ENCODE measurements at regions not wholly inside any gene's neighbourhood (a gene's known extent, or its start where the extent isn't known, plus 50 kb on each side); places are given as distances from the start of the nearest gene placed in this dataset.

- TF ChIP-seq CTCF (IDR thresholded peaks at IDR 0.05; ENCODE audit: low read depth, low read length): no peak
- no peak overlapping the region for H3K4me3 ChIP-seq (ENCODE audit: low read depth, low read length)
- no peak for DNase-seq (ENCODE audit: low read depth, low spot score)
- in situ Hi-C loops (cut with HindIII; ENCODE audit: low sequenced_read_pairs): no loop called here
These were observed 214.0 kb upstream of the MPHOSPH6 start for GRCh38 chr16:82384017-82384416.

- in situ Hi-C loops (cut with HindIII; ENCODE audit: low sequenced_read_pairs): no loop called here
- no peak for DNase-seq (ENCODE audit: low read depth, low spot score)
- H3K4me3 ChIP-seq (ENCODE audit: low read depth, low read length): no peak overlapping the region
- no peak for TF ChIP-seq CTCF (IDR thresholded peaks at IDR 0.05; ENCODE audit: low read depth, low read length)
These were observed 212.5 kb upstream of the MPHOSPH6 start for GRCh38 chr16:82382521-82382920.

- DNase-seq (ENCODE audit: low read depth, low spot score): no peak
- H3K4me3 ChIP-seq (ENCODE audit: low read depth, low read length): no peak overlapping the region
- in situ Hi-C loops (cut with HindIII; ENCODE audit: low sequenced_read_pairs): no loop called here
- TF ChIP-seq CTCF (IDR thresholded peaks at IDR 0.05; ENCODE audit: low read depth, low read length): no peak
These were observed 209.5 kb upstream of the MPHOSPH6 start for GRCh38 chr16:82379551-82379950.

- TF ChIP-seq CTCF (IDR thresholded peaks at IDR 0.05; ENCODE audit: low read depth, low read length): no peak
- in situ Hi-C loops (cut with HindIII; ENCODE audit: low sequenced_read_pairs): no loop called here
- H3K4me3 ChIP-seq (ENCODE audit: low read depth, low read length): no peak overlapping the region
- DNase-seq (ENCODE audit: low read depth, low spot score): no peak
These were observed 204.0 kb upstream of the MPHOSPH6 start for GRCh38 chr16:82373976-82374375.

DNA sequence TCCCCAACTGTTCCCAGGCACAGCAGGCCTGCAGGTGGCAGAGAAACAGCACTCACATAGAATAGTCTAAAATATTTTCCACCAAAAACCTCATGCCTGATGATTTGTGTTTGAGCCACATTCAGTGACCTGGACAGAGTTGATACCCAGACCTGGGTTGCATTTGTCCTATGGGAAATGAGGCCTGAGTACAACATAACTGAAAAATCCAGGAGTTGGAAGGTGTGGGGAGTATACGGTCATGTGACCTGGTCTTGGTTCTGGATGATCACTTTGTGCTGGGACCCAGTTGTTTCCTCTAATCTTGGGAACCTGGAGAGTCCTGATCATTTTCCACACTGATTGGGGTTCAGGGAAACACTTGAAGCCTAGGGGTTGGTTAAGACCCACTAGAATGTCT is 200.3 kb upstream of the MPHOSPH6 start:
- TF ChIP-seq CTCF (IDR thresholded peaks at IDR 0.05; ENCODE audit: low read depth, low read length): no peak
- no peak overlapping the region for H3K4me3 ChIP-seq (ENCODE audit: low read depth, low read length)
- DNase-seq (ENCODE audit: low read depth, low spot score): no peak
- in situ Hi-C loops (cut with HindIII; ENCODE audit: low sequenced_read_pairs): no loop called here

- TF ChIP-seq CTCF (IDR thresholded peaks at IDR 0.05; ENCODE audit: low read depth, low read length): peak; percentile 23
- DNase-seq (ENCODE audit: low read depth, low spot score): no peak
- H3K4me3 ChIP-seq (ENCODE audit: low read depth, low read length): no peak overlapping the region
- in situ Hi-C loops (cut with HindIII; ENCODE audit: low sequenced_read_pairs): no loop called here
These were observed 198.0 kb upstream of the MPHOSPH6 start for GRCh38 chr16:82368041-82368440.

- TF ChIP-seq CTCF (IDR thresholded peaks at IDR 0.05; ENCODE audit: low read depth, low read length): no peak
- no peak for DNase-seq (ENCODE audit: low read depth, low spot score)
- no peak overlapping the region for H3K4me3 ChIP-seq (ENCODE audit: low read depth, low read length)
- in situ Hi-C loops (cut with HindIII; ENCODE audit: low sequenced_read_pairs): no loop called here
These were observed 196.4 kb upstream of the MPHOSPH6 start for GRCh38 chr16:82366462-82366861.
